ENCODE measurements at regions not wholly inside any gene's neighbourhood (a gene's known extent, or its start where the extent isn't known, plus 50 kb on each side); places are given as distances from the start of the nearest gene placed in this dataset.

DNA sequence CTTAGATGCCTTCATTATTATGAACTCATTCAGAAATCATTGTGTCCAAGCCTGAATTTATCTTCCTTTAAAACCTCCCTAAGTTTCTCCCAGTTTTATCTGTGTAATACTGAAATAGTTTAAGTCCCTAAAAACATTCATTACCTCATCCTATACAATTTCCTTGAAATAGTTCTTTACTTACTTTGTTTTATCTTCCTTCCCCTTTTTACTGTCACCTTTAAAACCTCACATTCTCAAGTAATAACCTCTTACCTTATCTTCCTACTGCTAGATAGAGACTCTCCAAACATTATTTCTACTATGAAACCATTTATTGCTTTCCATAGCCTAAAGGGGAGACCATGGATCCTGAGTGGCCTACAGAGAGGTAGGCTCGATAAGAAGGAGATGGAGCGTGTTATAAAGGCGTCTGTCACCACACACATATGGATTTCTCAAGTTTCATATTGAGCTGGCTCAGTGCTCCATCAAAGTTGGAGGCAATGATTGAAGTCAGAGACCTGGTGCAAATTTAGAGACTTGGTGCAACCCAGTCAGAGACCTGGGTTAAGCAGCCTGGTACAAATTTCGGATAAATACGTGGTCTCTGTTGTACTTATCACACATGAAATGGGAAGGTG lies 140.4 kb downstream of the NFKBIZ start:
- Histone ChIP-seq H3K36me3 (replicated peaks in 1 of 2; ENCODE audit: control insufficient read depth in 1 of 2, insufficient read depth in 2 of 2, low read length in 2 of 2) (no peaks in the 10 kb centered on the region), H3K4me2 (ENCODE audit: low read depth, low read length) (no peak overlapping the region), H3K4me1 (ENCODE audit: insufficient read depth, low read length) (no peaks in the 10 kb centered on the region), H3K9me3 (ENCODE audit: low read length) (no peaks in the 10 kb centered on the region), H3K9ac (ENCODE audit: insufficient read depth, low read depth, low read length) (no peak overlapping the region), H2AFZ (ENCODE audit: low read length) (no peak overlapping the region), H3K79me2 (ENCODE audit: insufficient read depth, low read length) (no peaks in the 10 kb centered on the region), H4K20me1 (ENCODE audit: insufficient read depth, low read length) (no peaks in the 10 kb centered on the region), H3K27me3 (ENCODE audit: control insufficient read depth in 1 of 2, insufficient read depth in 2 of 2, low read length in 2 of 2) (no peaks in the 10 kb centered on the region), H3K27ac (ENCODE audit: extremely low read length, insufficient read depth, low read length) (no peak overlapping the region), H3K4me3 (replicated peaks in 1 of 3; ENCODE audit: insufficient read depth in 1 of 3, low read depth in 2 of 3, low read length in 3 of 3) (no peak overlapping the region)
- no TSS peak for BruUV-seq (replicated peaks)
- ATAC-seq, result no peak
- no peak for FAIRE-seq
- TF ChIP-seq, protein P1, sequence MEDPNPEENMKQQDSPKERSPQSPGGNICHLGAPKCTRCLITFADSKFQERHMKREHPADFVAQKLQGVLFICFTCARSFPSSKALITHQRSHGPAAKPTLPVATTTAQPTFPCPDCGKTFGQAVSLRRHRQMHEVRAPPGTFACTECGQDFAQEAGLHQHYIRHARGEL (CRISPR knock-in tag; IDR thresholded peaks at IDR 0.05), result no peak
- TF ChIP-seq, protein P2, sequence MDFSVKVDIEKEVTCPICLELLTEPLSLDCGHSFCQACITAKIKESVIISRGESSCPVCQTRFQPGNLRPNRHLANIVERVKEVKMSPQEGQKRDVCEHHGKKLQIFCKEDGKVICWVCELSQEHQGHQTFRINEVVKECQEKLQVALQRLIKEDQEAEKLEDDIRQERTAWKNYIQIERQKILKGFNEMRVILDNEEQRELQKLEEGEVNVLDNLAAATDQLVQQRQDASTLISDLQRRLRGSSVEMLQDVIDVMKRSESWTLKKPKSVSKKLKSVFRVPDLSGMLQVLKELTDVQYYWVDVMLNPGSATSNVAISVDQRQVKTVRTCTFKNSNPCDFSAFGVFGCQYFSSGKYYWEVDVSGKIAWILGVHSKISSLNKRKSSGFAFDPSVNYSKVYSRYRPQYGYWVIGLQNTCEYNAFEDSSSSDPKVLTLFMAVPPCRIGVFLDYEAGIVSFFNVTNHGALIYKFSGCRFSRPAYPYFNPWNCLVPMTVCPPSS (IDR thresholded peaks at IDR 0.05), result no peak
- TF ChIP-seq NFRKB (IDR thresholded peaks at IDR 0.05), result no peak
- TF ChIP-seq POLR2AphosphoS5 (IDR thresholded peaks at IDR 0.05; ENCODE audit: low read depth, low read length), result no peak
- TF ChIP-seq GATA4 (IDR thresholded peaks at IDR 0.05; ENCODE audit: borderline replicate concordance, low read depth), result no peak
- TF ChIP-seq FOXP1 (IDR thresholded peaks at IDR 0.05), result no peak
- TF ChIP-seq FOXP1 (CRISPR knock-in tag; IDR thresholded peaks at IDR 0.05), result no peak
- TF ChIP-seq GLI4 (CRISPR knock-in tag; IDR thresholded peaks at IDR 0.05; ENCODE audit: borderline replicate concordance), result no peak
- TF ChIP-seq ZIK1 (CRISPR knock-in tag; IDR thresholded peaks at IDR 0.05; ENCODE audit: borderline replicate concordance, low read depth), result no peak
- TF ChIP-seq DNMT1 (CRISPR knock-in tag; IDR thresholded peaks at IDR 0.05), result no peak
- TF ChIP-seq ELF3 (CRISPR knock-in tag; IDR thresholded peaks at IDR 0.05), result no peak
- TF ChIP-seq NFATC3 (CRISPR knock-in tag; IDR thresholded peaks at IDR 0.05), result no peak
- TF ChIP-seq CBX5 (CRISPR knock-in tag; IDR thresholded peaks at IDR 0.05; ENCODE audit: borderline replicate concordance), result no peak
- TF ChIP-seq ZNF792 (CRISPR knock-in tag; IDR thresholded peaks at IDR 0.05), result no peak
- TF ChIP-seq, protein P3, sequence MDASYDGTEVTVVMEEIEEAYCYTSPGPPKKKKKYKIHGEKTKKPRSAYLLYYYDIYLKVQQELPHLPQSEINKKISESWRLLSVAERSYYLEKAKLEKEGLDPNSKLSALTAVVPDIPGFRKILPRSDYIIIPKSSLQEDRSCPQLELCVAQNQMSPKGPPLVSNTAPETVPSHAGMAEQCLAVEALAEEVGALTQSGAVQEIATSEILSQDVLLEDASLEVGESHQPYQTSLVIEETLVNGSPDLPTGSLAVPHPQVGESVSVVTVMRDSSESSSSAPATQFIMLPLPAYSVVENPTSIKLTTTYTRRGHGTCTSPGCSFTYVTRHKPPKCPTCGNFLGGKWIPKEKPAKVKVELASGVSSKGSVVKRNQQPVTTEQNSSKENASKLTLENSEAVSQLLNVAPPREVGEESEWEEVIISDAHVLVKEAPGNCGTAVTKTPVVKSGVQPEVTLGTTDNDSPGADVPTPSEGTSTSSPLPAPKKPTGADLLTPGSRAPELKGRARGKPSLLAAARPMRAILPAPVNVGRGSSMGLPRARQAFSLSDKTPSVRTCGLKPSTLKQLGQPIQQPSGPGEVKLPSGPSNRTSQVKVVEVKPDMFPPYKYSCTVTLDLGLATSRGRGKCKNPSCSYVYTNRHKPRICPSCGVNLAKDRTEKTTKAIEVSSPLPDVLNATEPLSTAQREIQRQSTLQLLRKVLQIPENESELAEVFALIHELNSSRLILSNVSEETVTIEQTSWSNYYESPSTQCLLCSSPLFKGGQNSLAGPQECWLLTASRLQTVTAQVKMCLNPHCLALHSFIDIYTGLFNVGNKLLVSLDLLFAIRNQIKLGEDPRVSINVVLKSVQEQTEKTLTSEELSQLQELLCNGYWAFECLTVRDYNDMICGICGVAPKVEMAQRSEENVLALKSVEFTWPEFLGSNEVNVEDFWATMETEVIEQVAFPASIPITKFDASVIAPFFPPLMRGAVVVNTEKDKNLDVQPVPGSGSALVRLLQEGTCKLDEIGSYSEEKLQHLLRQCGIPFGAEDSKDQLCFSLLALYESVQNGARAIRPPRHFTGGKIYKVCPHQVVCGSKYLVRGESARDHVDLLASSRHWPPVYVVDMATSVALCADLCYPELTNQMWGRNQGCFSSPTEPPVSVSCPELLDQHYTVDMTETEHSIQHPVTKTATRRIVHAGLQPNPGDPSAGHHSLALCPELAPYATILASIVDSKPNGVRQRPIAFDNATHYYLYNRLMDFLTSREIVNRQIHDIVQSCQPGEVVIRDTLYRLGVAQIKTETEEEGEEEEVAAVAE (CRISPR knock-in tag; IDR thresholded peaks at IDR 0.05; ENCODE audit: borderline replicate concordance), result no peak
- TF ChIP-seq, protein P4, sequence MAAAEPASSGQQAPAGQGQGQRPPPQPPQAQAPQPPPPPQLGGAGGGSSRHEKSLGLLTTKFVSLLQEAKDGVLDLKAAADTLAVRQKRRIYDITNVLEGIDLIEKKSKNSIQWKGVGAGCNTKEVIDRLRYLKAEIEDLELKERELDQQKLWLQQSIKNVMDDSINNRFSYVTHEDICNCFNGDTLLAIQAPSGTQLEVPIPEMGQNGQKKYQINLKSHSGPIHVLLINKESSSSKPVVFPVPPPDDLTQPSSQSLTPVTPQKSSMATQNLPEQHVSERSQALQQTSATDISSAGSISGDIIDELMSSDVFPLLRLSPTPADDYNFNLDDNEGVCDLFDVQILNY (CRISPR knock-in tag; conservative IDR thresholded peaks at IDR 0.05), result no peak
- no peak for TF ChIP-seq MAFF (IDR thresholded peaks at IDR 0.05; ENCODE audit: low read depth, low read length)
- TF ChIP-seq, protein P5, sequence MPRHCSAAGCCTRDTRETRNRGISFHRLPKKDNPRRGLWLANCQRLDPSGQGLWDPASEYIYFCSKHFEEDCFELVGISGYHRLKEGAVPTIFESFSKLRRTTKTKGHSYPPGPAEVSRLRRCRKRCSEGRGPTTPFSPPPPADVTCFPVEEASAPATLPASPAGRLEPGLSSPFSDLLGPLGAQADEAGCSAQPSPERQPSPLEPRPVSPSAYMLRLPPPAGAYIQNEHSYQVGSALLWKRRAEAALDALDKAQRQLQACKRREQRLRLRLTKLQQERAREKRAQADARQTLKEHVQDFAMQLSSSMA (CRISPR knock-in tag; IDR thresholded peaks at IDR 0.05), result no peak
- CTCF ChIA-PET (ENCODE audit: low intra/inter-chr PET ratio, low total read pairs), result no interaction called here
- WGBS (ENCODE audit: low lambda C conversion rate), result 0% methylated on average over 5 of the region's 5 CpGs
- in situ Hi-C loops (cut with HindIII; ENCODE audit: extremely low pct_ligation_motif_present, low pct_unique_long_range_greater_than_20kb) (no loop called here), intact Hi-C loops (cut with micrococcal nuclease; ENCODE audit: unreplicated experiment) (loop anchor here (10.0 kb wide), 1 partner anchor 185 kb away; no protein-coding TSS in a partner anchor)
- POLR2A ChIA-PET, result no interaction called here
- no peak for DNase-seq (ENCODE audit: low spot score)
